ENCODE measurements at regions not wholly inside any gene's neighbourhood (a gene's known extent, or its start where the extent isn't known, plus 50 kb on each side); places are given as distances from the start of the nearest gene placed in this dataset.
"Not testable (repeated sequence)": the region's sequence is repeated elsewhere in the genome, so short reads cannot be mapped to it uniquely, and the experiment has no call there.

DNA sequence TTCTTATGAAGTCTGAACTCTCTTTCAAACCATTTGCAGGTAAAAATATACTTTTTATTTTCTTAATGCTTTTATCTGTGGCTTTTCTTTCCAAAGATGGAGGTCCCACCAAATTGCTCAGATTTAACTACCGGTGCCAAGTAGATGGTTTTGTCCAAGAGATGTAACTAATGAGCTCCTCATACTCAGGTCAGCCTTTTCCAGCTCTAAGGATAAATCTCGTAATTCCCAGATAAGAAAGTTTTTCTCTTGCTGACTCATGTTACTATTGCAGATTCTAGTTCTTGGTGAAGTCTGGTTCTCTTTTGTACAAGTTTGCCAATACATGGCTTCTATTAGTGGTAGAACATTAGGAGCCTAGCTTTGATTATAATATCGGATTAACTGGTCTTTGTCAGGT is 550.8 kb upstream of the ZNF804A start:
- Mint-ChIP-seq H3K27me3 (no peaks in the 10 kb centered on the region), H3K27ac (no peak overlapping the region), H3K9me3 (no peaks in the 10 kb centered on the region), H3K4me1 (no peaks in the 10 kb centered on the region), H3K36me3 (no peaks in the 10 kb centered on the region), H3K4me3 (no peak overlapping the region)
- no peak for ATAC-seq

DNA sequence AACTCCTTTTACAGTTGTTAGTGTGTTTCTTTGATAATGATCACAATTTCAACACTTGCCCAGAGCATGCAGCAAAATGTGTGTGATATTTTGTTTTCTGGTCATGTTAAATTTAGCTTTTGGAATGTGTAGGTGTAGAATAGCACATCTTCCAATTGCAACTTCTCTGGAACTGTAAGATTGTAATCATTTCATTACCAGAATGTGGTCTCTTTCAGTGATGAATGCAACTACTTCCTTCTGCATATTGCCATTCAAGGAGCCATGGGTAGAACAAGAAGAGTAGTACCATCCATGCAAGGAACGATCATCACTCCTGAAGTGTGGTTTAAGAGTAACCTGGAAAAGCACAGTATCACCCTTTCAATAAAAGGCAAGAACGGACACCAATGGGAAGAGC is 548.8 kb upstream of the ZNF804A start:
- Mint-ChIP-seq H3K4me3 (no peak overlapping the region), H3K9me3 (peaks cover 3% of the 10 kb centered on the region), H3K36me3 (no peaks in the 10 kb centered on the region), H3K27ac (no peak overlapping the region), H3K4me1 (no peaks in the 10 kb centered on the region), H3K27me3 (no peaks in the 10 kb centered on the region)
- ATAC-seq = no peak

DNA sequence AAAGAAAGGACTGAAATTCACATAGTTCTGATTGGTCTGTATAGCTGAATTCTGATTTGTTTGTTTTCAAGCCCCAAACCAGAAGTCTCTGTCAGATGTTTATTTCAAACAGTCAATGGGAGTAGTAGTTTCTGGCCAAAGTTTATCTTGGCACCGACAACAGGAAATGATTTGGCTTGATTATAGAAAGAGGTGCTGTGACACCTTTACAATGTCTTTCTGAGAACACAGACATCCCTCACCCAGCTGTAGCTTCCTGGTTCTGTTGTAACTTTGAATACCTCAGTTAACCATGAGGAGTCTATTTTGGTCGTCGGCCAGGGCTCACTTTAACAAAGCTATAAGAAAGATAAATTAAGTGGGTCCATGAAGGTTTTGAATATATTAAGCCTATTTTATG is 545.0 kb upstream of the ZNF804A start:
- H3K36me3 Mint-ChIP-seq = no peaks in the 10 kb centered on the region
- ATAC-seq = no peak
- H3K27me3 Mint-ChIP-seq = no peaks in the 10 kb centered on the region

GRCh38 chr2:184054419-184054818 is 543.9 kb upstream of the ZNF804A start:
- not testable (repeated sequence) for H3K4me1 Mint-ChIP-seq, H3K27ac Mint-ChIP-seq

More for the DNA sequence above, 545.0 kb upstream of the ZNF804A start:
- no peak overlapping the region for H3K4me3 Mint-ChIP-seq
- peaks cover 3% of the 10 kb centered on the region for H3K9me3 Mint-ChIP-seq
- no peaks in the 10 kb centered on the region for H3K4me1 Mint-ChIP-seq
- H3K27ac Mint-ChIP-seq = no peak overlapping the region

GRCh38 chr2:184057910-184058309 is 540.4 kb upstream of the ZNF804A start:
- ATAC-seq = no peak
- H3K4me3 Mint-ChIP-seq = no peak overlapping the region
- H3K9me3 Mint-ChIP-seq = peaks cover 10% of the 10 kb centered on the region
- no peaks in the 10 kb centered on the region for H3K27me3 Mint-ChIP-seq
- H3K27ac Mint-ChIP-seq = no peak overlapping the region
- H3K4me1 Mint-ChIP-seq = no peaks in the 10 kb centered on the region
- H3K36me3 Mint-ChIP-seq = no peaks in the 10 kb centered on the region

More at GRCh38 chr2:184054419-184054818, 543.9 kb upstream of the ZNF804A start:
- H3K4me3 Mint-ChIP-seq, H3K36me3 Mint-ChIP-seq, ATAC-seq, H3K9me3 Mint-ChIP-seq, H3K27me3 Mint-ChIP-seq: not testable (repeated sequence)

DNA sequence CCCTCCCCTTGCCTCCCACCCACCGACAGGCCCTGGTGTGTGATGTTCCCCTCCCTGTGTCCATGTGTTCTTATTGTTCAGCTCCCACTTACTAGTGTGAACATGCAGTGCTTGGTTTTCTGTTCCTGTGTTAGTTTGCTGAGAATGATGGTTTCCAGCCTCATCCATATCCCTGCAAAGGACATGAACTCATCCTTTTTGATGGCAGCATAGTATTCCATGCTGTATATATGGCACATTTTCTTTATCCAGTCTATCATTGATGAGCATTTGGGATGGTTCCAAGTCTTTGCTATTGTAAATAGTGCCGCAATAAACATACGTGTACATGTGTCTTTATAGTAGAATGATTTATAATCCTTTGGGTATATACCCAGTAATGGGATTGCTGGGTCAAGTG is 538.1 kb upstream of the ZNF804A start:
- H3K9me3 Mint-ChIP-seq, H3K27me3 Mint-ChIP-seq, H3K4me3 Mint-ChIP-seq, ATAC-seq, H3K27ac Mint-ChIP-seq, H3K4me1 Mint-ChIP-seq, H3K36me3 Mint-ChIP-seq: not testable (repeated sequence)

DNA sequence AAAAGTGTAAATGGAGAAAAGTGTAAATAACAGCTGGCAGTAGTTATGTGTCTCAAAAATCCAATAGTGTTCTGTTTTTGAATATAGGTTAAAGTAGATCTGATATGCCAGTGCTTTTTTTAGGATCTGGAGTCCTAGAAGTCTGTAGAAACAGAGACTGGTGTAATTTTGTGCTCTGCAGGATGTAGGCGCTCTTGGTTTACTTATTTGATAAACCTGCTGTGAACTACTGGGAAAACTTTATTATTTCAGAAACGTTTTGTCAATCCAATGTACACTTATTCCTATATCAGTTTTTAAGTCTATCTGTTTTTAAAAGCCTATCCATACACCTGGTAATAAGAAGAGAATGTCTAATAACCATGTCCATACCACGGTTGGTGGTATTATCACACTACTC is 530.8 kb upstream of the ZNF804A start:
- Mint-ChIP-seq H3K9me3 (no peaks in the 10 kb centered on the region), H3K4me1 (no peaks in the 10 kb centered on the region), H3K4me3 (no peak overlapping the region), H3K27ac (no peak overlapping the region), H3K36me3 (no peaks in the 10 kb centered on the region), H3K27me3 (no peaks in the 10 kb centered on the region)
- ATAC-seq = no peak

DNA sequence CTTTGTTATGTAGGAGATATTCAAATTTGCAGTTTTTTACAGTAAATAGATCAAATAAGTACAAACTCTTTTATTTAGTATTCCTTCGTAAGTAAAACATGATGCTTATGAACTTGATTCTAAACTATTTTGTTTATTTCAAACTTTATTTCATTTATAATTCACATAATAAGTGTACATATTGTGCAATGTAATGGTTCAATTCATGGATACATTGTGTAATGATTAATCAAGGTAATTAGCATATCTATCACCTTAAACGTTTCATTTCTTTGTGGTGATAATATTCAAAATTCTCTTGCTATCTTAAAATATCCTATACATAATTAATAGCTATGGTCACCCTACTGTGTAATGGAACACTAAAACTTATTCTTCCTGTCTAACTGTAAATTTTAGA is 525.9 kb upstream of the ZNF804A start:
- H3K27me3 Mint-ChIP-seq = no peaks in the 10 kb centered on the region

DNA sequence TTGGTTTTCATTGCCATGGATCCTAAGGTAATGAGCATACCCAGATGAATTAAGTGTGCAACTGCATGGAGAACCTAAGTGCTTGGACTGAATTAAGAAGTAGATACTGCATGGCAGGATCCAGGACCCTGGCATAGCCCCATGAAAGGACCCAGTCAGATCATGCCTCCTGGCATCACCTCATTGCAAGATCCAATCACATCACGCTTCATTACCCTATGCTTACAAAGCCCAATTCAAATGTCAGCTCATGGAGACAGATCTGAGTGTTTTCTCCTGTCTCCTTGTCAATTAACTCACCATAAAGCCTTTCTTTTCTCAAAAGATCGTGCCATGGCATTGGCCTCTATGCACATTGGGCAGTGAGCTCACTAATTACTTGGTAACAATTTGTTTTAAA is 519.8 kb upstream of the ZNF804A start:
- H3K27ac Mint-ChIP-seq = no peak overlapping the region
- H3K9me3 Mint-ChIP-seq = no peaks in the 10 kb centered on the region
- no peak for ATAC-seq
- H3K4me1 Mint-ChIP-seq = no peaks in the 10 kb centered on the region
- no peak overlapping the region for H3K4me3 Mint-ChIP-seq
- no peaks in the 10 kb centered on the region for H3K36me3 Mint-ChIP-seq
- no peaks in the 10 kb centered on the region for H3K27me3 Mint-ChIP-seq

More for the DNA sequence above, 525.9 kb upstream of the ZNF804A start:
- no peak for ATAC-seq
- Mint-ChIP-seq H3K9me3 (no peaks in the 10 kb centered on the region), H3K36me3 (no peaks in the 10 kb centered on the region), H3K4me1 (no peaks in the 10 kb centered on the region), H3K4me3 (no peak overlapping the region), H3K27ac (no peak overlapping the region)

DNA sequence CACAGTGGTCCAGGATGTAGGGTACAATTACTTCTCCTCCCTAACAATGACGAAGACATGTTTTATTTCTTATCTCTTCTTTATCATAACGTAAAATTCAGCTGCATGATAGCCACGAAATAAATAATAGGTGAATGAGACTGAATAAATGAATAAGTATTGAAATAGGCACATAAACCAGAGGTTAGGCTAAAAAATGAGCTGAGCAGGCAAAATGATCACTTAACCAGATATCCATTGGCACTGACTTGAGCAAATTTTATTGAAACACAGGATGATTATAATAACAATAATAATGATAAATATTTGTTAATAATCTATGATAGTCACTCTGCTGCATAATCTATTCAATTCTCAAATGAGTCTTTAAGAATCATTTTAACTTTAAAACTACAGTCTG is 506.9 kb upstream of the ZNF804A start:
- H3K36me3 Mint-ChIP-seq = no peaks in the 10 kb centered on the region
- H3K4me1 Mint-ChIP-seq = no peaks in the 10 kb centered on the region
- H3K9me3 Mint-ChIP-seq = peaks cover 5% of the 10 kb centered on the region
- H3K4me3 Mint-ChIP-seq = no peak overlapping the region
- no peak for ATAC-seq
- H3K27me3 Mint-ChIP-seq = no peaks in the 10 kb centered on the region
- no peak overlapping the region for H3K27ac Mint-ChIP-seq

DNA sequence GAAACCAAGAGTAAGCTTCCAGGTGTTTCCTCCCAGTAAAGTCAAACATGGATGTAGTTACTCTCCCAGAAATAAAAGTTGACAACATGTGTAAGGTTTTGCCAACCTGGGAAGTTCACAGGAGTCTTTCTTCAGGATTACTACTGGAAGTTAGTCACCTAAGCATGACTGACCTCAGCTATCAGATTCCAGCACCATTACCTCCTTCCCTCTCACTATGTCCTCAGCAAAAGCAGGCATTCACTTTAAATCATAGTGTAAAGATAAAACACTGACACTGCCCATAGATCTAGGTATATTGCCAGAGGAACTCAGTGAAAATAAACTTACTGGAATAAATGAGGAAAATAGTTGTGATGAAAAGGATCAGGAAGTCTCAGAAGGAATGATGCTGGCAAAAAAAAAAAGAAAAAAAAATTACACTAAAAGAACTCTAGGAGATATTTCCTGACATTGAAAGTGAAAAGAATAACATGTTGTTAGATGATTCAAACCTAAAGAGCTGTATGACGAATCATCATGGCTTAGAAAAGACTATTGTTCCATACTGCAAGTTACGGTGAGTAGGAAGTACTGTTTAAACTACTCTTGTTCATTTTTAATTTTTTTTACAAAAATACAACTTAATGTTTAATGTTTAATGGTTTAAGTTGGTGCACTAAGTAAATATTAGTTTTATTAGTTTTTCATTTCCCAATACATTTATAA is 484.5 kb upstream of the ZNF804A start:
- H3K4me3 Mint-ChIP-seq = no peak overlapping the region
- H3K27ac Mint-ChIP-seq = no peak overlapping the region
- no peaks in the 10 kb centered on the region for H3K4me1 Mint-ChIP-seq
- no peak for ATAC-seq
- H3K9me3 Mint-ChIP-seq = no peaks in the 10 kb centered on the region
- H3K36me3 Mint-ChIP-seq = no peaks in the 10 kb centered on the region
- no peaks in the 10 kb centered on the region for H3K27me3 Mint-ChIP-seq

GRCh38 chr2:184114439-184114838 is 483.9 kb upstream of the ZNF804A start:
- H3K4me3 Mint-ChIP-seq = no peak overlapping the region
- no peaks in the 10 kb centered on the region for H3K36me3 Mint-ChIP-seq
- no peaks in the 10 kb centered on the region for H3K4me1 Mint-ChIP-seq
- H3K27me3 Mint-ChIP-seq = no peaks in the 10 kb centered on the region
- H3K27ac Mint-ChIP-seq = no peak overlapping the region
- no peak for ATAC-seq
- H3K9me3 Mint-ChIP-seq = no peaks in the 10 kb centered on the region

- Mint-ChIP-seq H3K4me3 (no peak overlapping the region), H3K9me3 (no peaks in the 10 kb centered on the region), H3K27ac (no peak overlapping the region), H3K4me1 (no peaks in the 10 kb centered on the region), H3K36me3 (no peaks in the 10 kb centered on the region), H3K27me3 (no peaks in the 10 kb centered on the region)
- ATAC-seq = no peak
These were observed 478.1 kb upstream of the ZNF804A start for GRCh38 chr2:184119989-184120800.

DNA sequence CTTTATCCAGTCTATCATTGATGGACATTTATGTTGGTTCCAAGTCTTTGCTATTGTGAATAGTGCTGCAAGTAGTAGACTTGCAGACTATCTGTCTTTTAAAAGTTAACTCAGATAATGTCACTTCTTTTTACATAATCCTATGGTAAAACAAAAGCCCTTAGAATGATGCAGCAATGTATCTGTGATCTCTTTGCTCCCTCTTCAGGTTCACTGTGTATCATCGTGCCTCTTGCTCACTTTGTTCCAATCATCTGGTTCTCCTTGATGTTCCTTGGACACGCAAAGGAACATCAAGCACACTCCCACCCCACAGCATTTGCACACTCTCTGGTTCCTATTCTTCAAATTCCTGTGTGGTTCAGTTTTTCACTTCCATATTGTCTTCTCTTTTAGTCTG is 472.5 kb upstream of the ZNF804A start:
- Mint-ChIP-seq H3K27me3 (no peaks in the 10 kb centered on the region), H3K9me3 (peaks cover 3% of the 10 kb centered on the region), H3K4me3 (no peak overlapping the region), H3K27ac (no peak overlapping the region), H3K36me3 (no peaks in the 10 kb centered on the region), H3K4me1 (no peaks in the 10 kb centered on the region)
- ATAC-seq = no peak

DNA sequence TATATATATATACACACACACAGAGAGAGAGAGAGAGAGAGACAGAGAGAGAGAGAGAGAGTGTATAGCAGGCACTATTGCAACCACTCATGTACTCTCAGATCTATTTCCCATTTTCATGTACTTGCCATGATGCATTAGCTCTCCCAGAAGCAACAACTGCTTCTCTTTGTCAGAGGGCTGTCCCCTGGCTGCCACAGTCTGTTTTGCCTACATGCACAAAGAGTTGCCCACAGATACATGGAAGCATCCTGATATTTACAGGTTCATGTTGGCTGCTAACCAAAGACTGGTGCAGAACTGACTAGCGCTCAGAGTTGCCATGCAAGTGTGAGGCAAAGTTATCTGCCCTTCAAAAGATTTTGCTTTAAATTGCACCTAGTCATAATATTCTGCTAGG is 469.3 kb upstream of the ZNF804A start:
- no peak for ATAC-seq
- H3K27me3 Mint-ChIP-seq = no peaks in the 10 kb centered on the region
- no peak overlapping the region for H3K4me3 Mint-ChIP-seq
- H3K4me1 Mint-ChIP-seq = no peaks in the 10 kb centered on the region
- peaks cover 6% of the 10 kb centered on the region for H3K9me3 Mint-ChIP-seq
- no peak overlapping the region for H3K27ac Mint-ChIP-seq
- no peaks in the 10 kb centered on the region for H3K36me3 Mint-ChIP-seq

GRCh38 chr2:184137955-184138354 is 460.4 kb upstream of the ZNF804A start:
- Mint-ChIP-seq H3K4me3 (no peak overlapping the region), H3K27me3 (no peaks in the 10 kb centered on the region), H3K4me1 (no peaks in the 10 kb centered on the region), H3K36me3 (no peaks in the 10 kb centered on the region), H3K27ac (no peak overlapping the region), H3K9me3 (peaks cover 3% of the 10 kb centered on the region)
- no peak for ATAC-seq

Measured in stimulated activated memory B cell treated with anti-CD40 and anti-IgM and Interleukin-4, amounts not matched to agents 10 μg/mL and 1 μg/mL and 100 μg/mL, for 72 hours (primary cell).